Smooth muscle cell (in vitro differentiated cells): ENCODE measurements at regions not wholly inside any gene's neighbourhood (a gene's known extent, or its start where the extent isn't known, plus 50 kb on each side); places are given as distances from the start of the nearest gene placed in this dataset.
"Not testable (repeated sequence)": the region's sequence is repeated elsewhere in the genome, so short reads cannot be mapped to it uniquely, and the experiment has no call there.

Experiments
- DNase-seq: peaks from one replicate; lab custom pipeline; 2025; ENCODE audit not compliant: unreplicated experiment; lab: John Stamatoyannopoulos, UW
- H2AFZ ChIP-seq: fragments of 200-600 bp; sonication (generic); 2 replicates; pipeline ENCODE4 v1.6.0; 2016; ENCODE audit warnings: antibody characterized with exemption, low read depth, mild to moderate bottlenecking
- H3F3A ChIP-seq: fragments of 200-600 bp; sonication (generic); 2 replicates; pipeline ENCODE4 v1.6.0; 2017; ENCODE audit warnings: antibody characterized with exemption, low read depth
- H3K27ac ChIP-seq: fragments of 200-600 bp; sonication (generic); 2 replicates; pipeline ENCODE4 v1.5.1; 2016; ENCODE audit warnings: low read depth, mild to moderate bottlenecking
- H3K27me3 ChIP-seq: fragments of 200-600 bp; sonication (generic); 2 replicates; pipeline ENCODE4 v1.6.1; 2016; ENCODE audit warnings: low read depth, mild to moderate bottlenecking
- H3K36me3 ChIP-seq: fragments of 200-600 bp; sonication (generic); 2 replicates; pipeline ENCODE4 v1.5.1; 2016; ENCODE audit warnings: low read depth
- H3K4me1 ChIP-seq: fragments of 200-600 bp; sonication (generic); 2 replicates; pipeline ENCODE4 v1.5.1; 2016; ENCODE audit warnings: low read depth
- H3K4me2 ChIP-seq: fragments of 200-600 bp; sonication (generic); 2 replicates; pipeline ENCODE4 v1.6.0; 2016; ENCODE audit warnings: mild to moderate bottlenecking
- H3K4me3 ChIP-seq: fragments of 200-600 bp; sonication (generic); 2 replicates; pipeline ENCODE4 v1.5.1; 2016; ENCODE audit warnings: mild to moderate bottlenecking
- H3K79me2 ChIP-seq: fragments of 200-600 bp; sonication (generic); 2 replicates; pipeline ENCODE4 v1.6.0; 2016; ENCODE audit warnings: low read depth, mild to moderate bottlenecking
- H3K9ac ChIP-seq: fragments of 200-600 bp; sonication (generic); 2 replicates; pipeline ENCODE4 v1.6.0; 2016; ENCODE audit warnings: low read depth
- H3K9me3 ChIP-seq: fragments of 200-600 bp; sonication (generic); replicated peaks from 2 replicates; pipeline ENCODE4 v1.5.1; 2016; ENCODE audit warnings: low read depth
- H4K20me1 ChIP-seq: fragments of 200-600 bp; sonication (generic); 2 replicates; pipeline ENCODE4 v1.6.0; 2016; ENCODE audit warnings: low read depth
- CTCF ChIP-seq: fragments of 200-600 bp; sonication (generic); IDR thresholded peaks from 2 replicates; pipeline ENCODE4 v1.5.1; 2017; ENCODE audit warnings: borderline replicate concordance, mild to moderate bottlenecking, antibody characterized with exemption; ENCODE audit not compliant: insufficient read depth, poor library complexity, severe bottlenecking
- WGBS: methylation state at CpG from one replicate; pipeline ENCODE4 v1.1.7; 2016; ENCODE audit warnings: low lambda C conversion rate; 5-methylcytosine and 5-hydroxymethylcytosine counted together

GRCh38 chr5:50582699-50583098 is 83.7 kb upstream of the PARP8 start:
- Histone ChIP-seq H3K4me1 (no peaks in the 10 kb centered on the region), H3K79me2 (no peaks in the 10 kb centered on the region)

DNA sequence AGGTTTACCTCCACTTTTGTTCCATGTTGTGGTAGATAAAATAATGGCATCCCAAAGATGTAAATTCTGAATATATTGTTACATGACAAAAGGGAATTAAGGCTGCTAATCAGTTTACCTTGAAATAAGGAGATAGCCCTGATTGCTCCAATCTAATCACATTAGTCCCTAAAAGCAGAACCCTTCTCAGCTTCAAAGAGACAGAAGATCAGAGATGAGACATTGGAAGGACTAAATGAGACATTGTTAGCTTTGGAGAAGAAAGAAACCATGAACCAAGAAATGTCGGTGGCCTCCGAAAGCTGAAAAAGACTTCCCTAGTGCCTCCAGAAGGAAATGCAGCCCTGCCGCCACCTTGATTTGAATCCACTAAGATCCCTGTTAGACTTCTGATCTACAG is 82.8 kb upstream of the PARP8 start:
- Histone ChIP-seq H3K9ac (no peak overlapping the region), H3K9me3 (no peaks in the 10 kb centered on the region), H2AFZ (no peak overlapping the region), H3K4me3 (no peak overlapping the region), H3K36me3 (no peaks in the 10 kb centered on the region), H3K4me1 (no peaks in the 10 kb centered on the region), H3K79me2 (no peaks in the 10 kb centered on the region), H4K20me1 (no peaks in the 10 kb centered on the region), H3K27ac (no peak overlapping the region), H3K4me2 (no peak overlapping the region), H3K27me3 (no peaks in the 10 kb centered on the region), H3F3A (no peaks in the 10 kb centered on the region)
- WGBS = 93% methylated on average over 3 of the region's 3 CpGs
- no peak for DNase-seq
- TF ChIP-seq CTCF = no peak

More at GRCh38 chr5:50582699-50583098, 83.7 kb upstream of the PARP8 start:
- no peaks in the 10 kb centered on the region for H3K9me3 ChIP-seq
- no peak overlapping the region for H3K9ac ChIP-seq
- DNase-seq = no peak
- no peak overlapping the region for H3K4me3 ChIP-seq
- WGBS = 88% methylated on average over 2 of the region's 2 CpGs
- no peak overlapping the region for H3K27ac ChIP-seq
- TF ChIP-seq CTCF = no peak
- H3K36me3 ChIP-seq = no peaks in the 10 kb centered on the region
- no peak overlapping the region for H2AFZ ChIP-seq
- no peaks in the 10 kb centered on the region for H3K27me3 ChIP-seq
- no peak overlapping the region for H3K4me2 ChIP-seq
- no peaks in the 10 kb centered on the region for H4K20me1 ChIP-seq
- H3F3A ChIP-seq = no peaks in the 10 kb centered on the region

GRCh38 chr5:50588471-50588870 is 78.0 kb upstream of the PARP8 start:
- not testable (repeated sequence) for DNase-seq, H3F3A ChIP-seq, H3K9ac ChIP-seq, H3K4me1 ChIP-seq, H3K4me2 ChIP-seq, H3K9me3 ChIP-seq, H4K20me1 ChIP-seq, H3K79me2 ChIP-seq, H3K4me3 ChIP-seq, H3K27me3 ChIP-seq, H3K36me3 ChIP-seq
- 51% methylated on average over 6 of the region's 6 CpGs for WGBS
- Histone ChIP-seq H2AFZ (peak overlapping the region; percentile 16), H3K27ac (peak overlapping the region; percentile 43)

DNA sequence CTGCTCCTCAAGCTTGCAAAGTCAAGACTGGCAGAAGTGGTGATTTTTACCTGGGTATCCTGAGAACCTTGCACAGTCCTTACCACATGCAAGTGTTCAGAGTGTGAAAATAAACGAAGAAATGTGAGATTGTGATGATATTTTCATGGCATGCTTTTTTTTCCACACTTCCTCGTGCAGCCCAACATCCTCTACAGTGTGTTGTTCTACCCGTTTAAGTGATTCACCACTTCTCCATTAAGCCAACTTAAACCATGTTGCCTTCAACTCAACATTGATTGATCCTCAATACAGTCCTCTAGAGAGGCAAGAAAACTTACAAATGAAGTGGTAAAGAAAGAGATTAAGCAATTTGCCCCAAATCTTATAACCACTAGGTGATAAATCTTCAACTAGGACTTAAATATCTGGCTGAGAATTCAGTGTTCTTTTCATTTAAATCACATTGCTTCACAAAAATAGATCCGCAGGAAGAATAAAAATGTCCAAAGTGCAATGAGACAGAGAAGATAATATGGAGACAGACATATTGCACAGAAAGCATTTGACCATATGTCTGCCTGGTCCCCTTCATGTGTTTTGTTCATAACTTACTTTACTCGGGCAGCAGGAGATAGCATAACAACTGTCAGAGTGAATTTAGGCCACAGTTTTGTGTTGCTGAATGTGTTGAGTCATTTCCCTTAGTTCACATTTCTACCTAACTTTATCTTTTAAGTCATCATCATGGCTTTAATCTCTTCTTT is 75.8 kb upstream of the PARP8 start:
- H2AFZ ChIP-seq, H3F3A ChIP-seq, H3K4me3 ChIP-seq, H3K36me3 ChIP-seq, H3K9me3 ChIP-seq, DNase-seq, H3K27me3 ChIP-seq, H3K79me2 ChIP-seq, H4K20me1 ChIP-seq, H3K9ac ChIP-seq: not testable (repeated sequence)
- Histone ChIP-seq H3K27ac (peak overlapping the region; percentile 60), H3K4me1 (peaks cover 21% of the 10 kb centered on the region), H3K4me2 (peak overlapping the region; percentile 8)
- 47% methylated on average over 5 of the region's 5 CpGs for WGBS

- H3K9me3 ChIP-seq, H3F3A ChIP-seq, H3K4me3 ChIP-seq, H3K9ac ChIP-seq, H4K20me1 ChIP-seq, H2AFZ ChIP-seq, H3K27me3 ChIP-seq, H3K4me2 ChIP-seq, H3K79me2 ChIP-seq, DNase-seq, H3K36me3 ChIP-seq: not testable (repeated sequence)
- Histone ChIP-seq H3K27ac (peak overlapping the region; percentile 60), H3K4me1 (peaks cover 21% of the 10 kb centered on the region)
- WGBS = 95% methylated on average over 1 of the region's 1 CpG
Observed at GRCh38 chr5:50591338-50591737, 75.1 kb upstream of the PARP8 start.
